ENCODE measurements at regions not wholly inside any gene's neighbourhood (a gene's known extent, or its start where the extent isn't known, plus 50 kb on each side); places are given as distances from the start of the nearest gene placed in this dataset.

- no peak for DNase-seq
Measured at GRCh38 chr13:85371254-85371653, 428.0 kb downstream of the SLITRK6 start.

- no peak for DNase-seq
Measured at GRCh38 chr13:85368686-85369085, 430.5 kb downstream of the SLITRK6 start.

GRCh38 chr13:85367887-85368286 lies 431.3 kb downstream of the SLITRK6 start:
- DNase-seq = no peak

GRCh38 chr13:85366759-85367417 lies 432.3 kb downstream of the SLITRK6 start:
- DNase-seq = no peak

- no peak for DNase-seq
Measured at GRCh38 chr13:85363504-85363903, 435.7 kb downstream of the SLITRK6 start.

- no peak for DNase-seq
Measured at GRCh38 chr13:85362980-85363379, 436.2 kb downstream of the SLITRK6 start.

- no peak for DNase-seq
Measured at GRCh38 chr13:85347251-85347650, 452.0 kb downstream of the SLITRK6 start.

GRCh38 chr13:85334187-85334586 lies 465.0 kb downstream of the SLITRK6 start:
- DNase-seq = no peak

- no peak for DNase-seq
Measured at GRCh38 chr13:85333506-85334020, 465.7 kb downstream of the SLITRK6 start.

GRCh38 chr13:85332615-85333014 lies 466.6 kb downstream of the SLITRK6 start:
- DNase-seq = no peak

- no peak for DNase-seq
Measured at GRCh38 chr13:85321734-85322133, 477.5 kb downstream of the SLITRK6 start.

GRCh38 chr13:85317781-85318180 lies 481.4 kb downstream of the SLITRK6 start:
- no peak for DNase-seq

GRCh38 chr13:85316506-85317025 lies 482.7 kb downstream of the SLITRK6 start:
- no peak for DNase-seq

- DNase-seq = no peak
Measured at GRCh38 chr13:85314686-85315085, 484.5 kb downstream of the SLITRK6 start.

GRCh38 chr13:85313761-85314503 lies 485.3 kb downstream of the SLITRK6 start:
- DNase-seq = no peak

- no peak for DNase-seq
Measured at GRCh38 chr13:85312071-85312470, 487.1 kb downstream of the SLITRK6 start.

- no peak for DNase-seq
Measured at GRCh38 chr13:85303630-85304029, 495.6 kb downstream of the SLITRK6 start.

- DNase-seq = no peak
Measured at GRCh38 chr13:85298387-85298924, 500.8 kb downstream of the SLITRK6 start.

- no peak for DNase-seq
Measured at GRCh38 chr13:85288698-85289097, 510.5 kb downstream of the SLITRK6 start.

- no peak for DNase-seq
Measured at GRCh38 chr13:85287528-85287927, 511.7 kb downstream of the SLITRK6 start.

GRCh38 chr13:85286081-85286480 lies 513.1 kb downstream of the SLITRK6 start:
- no peak for DNase-seq

- DNase-seq = no peak
Measured at GRCh38 chr13:85284349-85284748, 514.9 kb downstream of the SLITRK6 start.

GRCh38 chr13:85283408-85283807 lies 515.8 kb downstream of the SLITRK6 start:
- DNase-seq = no peak

GRCh38 chr13:85282876-85283275 lies 516.3 kb downstream of the SLITRK6 start:
- DNase-seq = no peak

All from NCI-H2107 (cell line).